Esophagus squamous epithelium (tissue), 5 donors: ENCODE measurements at regions not wholly inside any gene's neighbourhood (a gene's known extent, or its start where the extent isn't known, plus 50 kb on each side); places are given as distances from the start of the nearest gene placed in this dataset.

Experiments
- DNase-seq: peaks from one replicate; lab custom pipeline; 2025; lab: John Stamatoyannopoulos, UW
- H3K27ac ChIP-seq, 4 donors: fragments of 200-600 bp; sonication (generic); one replicate each; pipeline ENCODE4 v1.5.1; 2016 to 2019; ENCODE audit warnings: mild to moderate bottlenecking in 1 of 4
- H3K27me3 ChIP-seq, 4 donors: fragments of 200-600 bp; sonication (generic); 1 replicate in 3 of 4; 2 replicates in 1 of 4; pipeline versions ENCODE4 v1.5.1 to v1.6.0; 2017 to 2021; ENCODE audit warnings: antibody characterized with exemption in 1 of 4
- H3K36me3 ChIP-seq, 3 donors: fragments of 200-600 bp; sonication (generic); one replicate each; pipeline ENCODE4 v1.5.1; 2016 to 2019
- H3K4me1 ChIP-seq, 3 donors: fragments of 200-600 bp; sonication (generic); one replicate each; pipeline ENCODE4 v1.5.1; 2017 to 2019
- H3K4me3 ChIP-seq, 4 donors: fragments of 200-600 bp; sonication (generic); 1 replicate in 3 of 4; 2 replicates in 1 of 4; pipeline ENCODE4 v1.5.1; 2016 to 2019; ENCODE audit warnings: mild to moderate bottlenecking in 2 of 4, moderate library complexity in 1 of 4
- H3K9me3 ChIP-seq, 3 donors: fragments of 200-600 bp; sonication (generic); one replicate each; pipeline ENCODE4 v1.5.1; 2016 to 2019
- CTCF ChIP-seq, 6 experiments: fragments of 450-650 bp in 4 of 6; fragments of 200-600 bp in 2 of 6; sonication (generic) in 2 of 6; IDR thresholded peaks; one replicate each; pipeline ENCODE4 v1.5.1; 2016 to 2019; ENCODE audit warnings: antibody characterized with exemption in 6 of 6, mild to moderate bottlenecking in 4 of 6, moderate library complexity in 4 of 6
- POLR2A ChIP-seq, 4 donors: fragments of 450-650 bp; IDR thresholded peaks; one replicate each; pipeline ENCODE4 v1.6.1; 2017; ENCODE audit warnings: antibody characterized with exemption in 4 of 4, mild to moderate bottlenecking in 4 of 4, moderate library complexity in 3 of 4
- WGBS, 2 donors: methylation state at CpG; one replicate each; pipeline ENCODE4 v1.1.5; 2018; 5-methylcytosine and 5-hydroxymethylcytosine counted together
- intact Hi-C: fragments of 100-400 bp; cut with DNase I; formaldehyde crosslinking; loops from one replicate; pipeline ENCODE4 v1.15.0; 2022
- donor health status: DM: yes; HTN: yes; CAD: no.

GRCh38 chr1:73662526-73662925 lies 535.5 kb downstream of the LRRIQ3 start:
- DNase-seq, result no peak
- no peak overlapping the region for H3K4me3 ChIP-seq
- WGBS, 2 donors, result 63 to 73% methylated on average over 2 of the region's 2 CpGs
- intact Hi-C loops, result no loop called here
- no peak overlapping the region for H3K27ac ChIP-seq
- H3K27me3 ChIP-seq, result no peaks in the 10 kb centered on the region
- H3K4me1 ChIP-seq, result no peaks in the 10 kb centered on the region
- no peaks in the 10 kb centered on the region for H3K36me3 ChIP-seq
- H3K9me3 ChIP-seq, result no peaks in the 10 kb centered on the region
- TF ChIP-seq POLR2A (IDR thresholded peaks at IDR 0.05) (no peak), CTCF (IDR thresholded peaks at IDR 0.05) (no peak)

- Histone ChIP-seq H3K4me1 (no peaks in the 10 kb centered on the region), H3K27me3 (no peaks in the 10 kb centered on the region), H3K9me3 (no peaks in the 10 kb centered on the region), H3K27ac (no peak overlapping the region), H3K4me3 (no peak overlapping the region), H3K36me3 (no peaks in the 10 kb centered on the region)
- WGBS, 2 donors, result 57 to 68% methylated on average over 2 of the region's 2 CpGs
- DNase-seq, result no peak
- intact Hi-C loops, result no loop called here
- TF ChIP-seq CTCF (IDR thresholded peaks at IDR 0.05) (no peak), POLR2A (IDR thresholded peaks at IDR 0.05) (no peak)
These were observed 538.8 kb downstream of the LRRIQ3 start for GRCh38 chr1:73659136-73659535.

GRCh38 chr1:73654714-73655113 lies 543.3 kb downstream of the LRRIQ3 start:
- Histone ChIP-seq H3K27ac (no peak overlapping the region), H3K36me3 (no peaks in the 10 kb centered on the region), H3K27me3 (no peaks in the 10 kb centered on the region), H3K4me1 (no peaks in the 10 kb centered on the region), H3K9me3 (no peaks in the 10 kb centered on the region), H3K4me3 (no peak overlapping the region)
- TF ChIP-seq CTCF (IDR thresholded peaks at IDR 0.05) (no peak), POLR2A (IDR thresholded peaks at IDR 0.05) (no peak)
- intact Hi-C loops, result no loop called here
- DNase-seq, result no peak

- Histone ChIP-seq H3K9me3 (no peaks in the 10 kb centered on the region), H3K27me3 (no peaks in the 10 kb centered on the region), H3K27ac (no peak overlapping the region), H3K4me1 (no peaks in the 10 kb centered on the region), H3K4me3 (no peak overlapping the region), H3K36me3 (no peaks in the 10 kb centered on the region)
- intact Hi-C loops, result no loop called here
- DNase-seq, result no peak
- TF ChIP-seq CTCF (IDR thresholded peaks at IDR 0.05) (no peak), POLR2A (IDR thresholded peaks at IDR 0.05) (no peak)
These were observed 553.8 kb downstream of the LRRIQ3 start for GRCh38 chr1:73644198-73644597.

GRCh38 chr1:73639494-73639893 lies 558.5 kb downstream of the LRRIQ3 start:
- no peaks in the 10 kb centered on the region for H3K9me3 ChIP-seq
- H3K4me3 ChIP-seq, result no peak overlapping the region
- no peaks in the 10 kb centered on the region for H3K4me1 ChIP-seq
- 71 to 82% methylated on average over 5 of the region's 5 CpGs for WGBS, 2 donors
- no peak for TF ChIP-seq CTCF (IDR thresholded peaks at IDR 0.05)
- TF ChIP-seq POLR2A (IDR thresholded peaks at IDR 0.05), result no peak
- no peak overlapping the region for H3K27ac ChIP-seq
- no peaks in the 10 kb centered on the region for H3K36me3 ChIP-seq
- H3K27me3 ChIP-seq, result no peaks in the 10 kb centered on the region
- intact Hi-C loops, result no loop called here
- DNase-seq, result no peak
